Left lung (tissue), 4 donors: ENCODE measurements at regions not wholly inside any gene's neighbourhood (a gene's known extent, or its start where the extent isn't known, plus 50 kb on each side); places are given as distances from the start of the nearest gene placed in this dataset.

Experiments used
- ATAC-seq: fragments of 200-7000 bp; cut with Tn5 transposase; one replicate; pipeline ENCODE4 v1.9.1; 2020; ENCODE audit warnings: moderate library complexity
- DNase-seq, 4 donors: peaks; one replicate each; pipeline ENCODE4 v3.0.0-alpha.2; 2013 to 2020
- H3K27ac ChIP-seq, 2 donors: fragments of 200-600 bp; sonication (generic) in 1 of 2; one replicate each; pipeline versions ENCODE4 v1.5.0 to v1.8.0; 2020 to 2021
- H3K27me3 ChIP-seq, 2 donors: fragments of 200-600 bp; sonication (generic) in 1 of 2; one replicate each; pipeline versions ENCODE4 v1.5.0 to v1.8.0; 2020 to 2021
- H3K36me3 ChIP-seq, 2 donors: fragments of 200-600 bp; sonication (generic) in 1 of 2; one replicate each; pipeline versions ENCODE4 v1.5.0 to v1.8.0; 2020 to 2021
- H3K4me1 ChIP-seq, 2 donors: fragments of 200-600 bp; one replicate each; pipeline ENCODE4 v1.8.0; 2021
- H3K4me3 ChIP-seq, 2 donors: fragments of 200-600 bp; sonication (generic) in 1 of 2; one replicate each; pipeline versions ENCODE4 v1.5.0 to v1.8.0; 2020 to 2021; ENCODE audit warnings: mild to moderate bottlenecking in 1 of 2
- H3K9me3 ChIP-seq, 2 donors: fragments of 200-600 bp; sonication (generic) in 1 of 2; one replicate each; pipeline versions ENCODE4 v1.5.0 to v1.8.0; 2020 to 2021
- intact Hi-C, 2 donors: fragments of 100-400 bp; cut with DNase I; formaldehyde crosslinking; loops; one replicate each; pipeline versions ENCODE4 v1.11.2 to v1.14.2; 2022
- TF ChIP-seq, protein P1 (sequence below), 2 donors: fragments of 200-600 bp; sonication (generic) in 1 of 2; IDR thresholded peaks; one replicate each; pipeline versions ENCODE4 v1.5.0 to v1.8.0; 2021; ENCODE audit warnings: antibody characterized with exemption in 2 of 2
- donor health status: DM: no; HTN: yes; CAD: no.
- donor health status: DM: no; HTN: no; CAD: no.

DNA sequence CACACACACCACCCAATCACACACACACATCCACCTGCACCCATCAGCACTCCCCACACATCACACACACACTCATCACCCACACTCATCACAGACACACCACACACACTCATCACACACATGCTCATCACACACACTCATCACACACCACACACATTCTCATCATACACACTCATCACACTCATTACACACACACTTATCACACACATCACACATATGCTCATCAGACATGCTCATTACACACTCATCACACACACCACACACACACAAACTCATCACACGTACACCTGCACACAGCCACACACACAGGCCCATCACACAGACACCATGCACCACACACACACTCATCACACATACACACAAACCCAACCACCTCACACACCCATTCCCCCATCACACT, 107.5 kb upstream of the C14orf180 start:
- no peaks in the 10 kb centered on the region for H3K4me1 ChIP-seq
- H3K4me3 ChIP-seq, result no peak overlapping the region
- ATAC-seq, result no peak
- no peaks in the 10 kb centered on the region for H3K9me3 ChIP-seq
- no peak overlapping the region for H3K27ac ChIP-seq
- no peaks in the 10 kb centered on the region for H3K36me3 ChIP-seq
- intact Hi-C loops, result no loop called here
- TF ChIP-seq, protein P1, sequence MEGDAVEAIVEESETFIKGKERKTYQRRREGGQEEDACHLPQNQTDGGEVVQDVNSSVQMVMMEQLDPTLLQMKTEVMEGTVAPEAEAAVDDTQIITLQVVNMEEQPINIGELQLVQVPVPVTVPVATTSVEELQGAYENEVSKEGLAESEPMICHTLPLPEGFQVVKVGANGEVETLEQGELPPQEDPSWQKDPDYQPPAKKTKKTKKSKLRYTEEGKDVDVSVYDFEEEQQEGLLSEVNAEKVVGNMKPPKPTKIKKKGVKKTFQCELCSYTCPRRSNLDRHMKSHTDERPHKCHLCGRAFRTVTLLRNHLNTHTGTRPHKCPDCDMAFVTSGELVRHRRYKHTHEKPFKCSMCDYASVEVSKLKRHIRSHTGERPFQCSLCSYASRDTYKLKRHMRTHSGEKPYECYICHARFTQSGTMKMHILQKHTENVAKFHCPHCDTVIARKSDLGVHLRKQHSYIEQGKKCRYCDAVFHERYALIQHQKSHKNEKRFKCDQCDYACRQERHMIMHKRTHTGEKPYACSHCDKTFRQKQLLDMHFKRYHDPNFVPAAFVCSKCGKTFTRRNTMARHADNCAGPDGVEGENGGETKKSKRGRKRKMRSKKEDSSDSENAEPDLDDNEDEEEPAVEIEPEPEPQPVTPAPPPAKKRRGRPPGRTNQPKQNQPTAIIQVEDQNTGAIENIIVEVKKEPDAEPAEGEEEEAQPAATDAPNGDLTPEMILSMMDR (IDR thresholded peaks at IDR 0.05), result no peak
- no peak for DNase-seq
- H3K27me3 ChIP-seq, result peaks cover 0 to 27% of the 10 kb centered on the region in 2 donors

DNA sequence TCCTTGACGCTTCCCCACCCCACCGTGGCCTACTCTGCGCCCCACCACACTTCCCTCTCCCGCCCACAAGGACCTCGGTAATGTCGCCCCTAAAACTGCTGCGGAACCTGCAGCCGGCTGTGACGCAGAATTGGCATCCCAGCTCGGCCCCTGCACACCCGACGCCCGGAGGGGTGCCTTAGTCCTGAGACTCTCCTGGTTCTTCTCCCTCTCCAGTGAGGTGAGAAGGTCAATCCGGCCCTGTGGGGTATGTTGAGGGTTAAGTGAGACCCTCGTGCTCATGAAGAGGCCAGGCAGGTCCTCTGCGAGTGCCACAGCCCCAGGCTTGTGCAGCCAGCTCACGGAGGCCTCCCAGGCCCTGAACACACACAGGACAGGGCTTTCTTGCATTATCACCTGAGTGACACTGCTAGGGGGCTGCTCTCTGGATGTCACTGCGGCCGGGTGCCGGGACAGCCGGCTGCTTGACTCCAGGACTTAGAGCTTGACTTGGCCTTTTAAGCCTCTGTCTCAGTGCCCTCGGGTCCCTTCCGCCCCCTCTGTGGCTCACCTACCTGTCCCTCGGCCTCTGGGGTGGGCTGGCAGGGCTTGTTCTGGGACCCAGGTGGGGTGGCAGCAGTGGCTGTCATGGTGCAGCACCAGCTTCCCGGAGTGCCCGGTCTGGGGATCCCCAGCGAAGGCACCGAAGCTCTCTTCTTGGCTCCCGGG, 106.9 kb upstream of the C14orf180 start:
- Histone ChIP-seq H3K4me3 (no peak overlapping the region), H3K9me3 (no peaks in the 10 kb centered on the region), H3K27me3 (peaks cover 0 to 31% of the 10 kb centered on the region in 2 donors), H3K36me3 (no peaks in the 10 kb centered on the region), H3K4me1 (no peaks in the 10 kb centered on the region), H3K27ac (no peak overlapping the region)
- intact Hi-C loops, result no loop called here
- DNase-seq (no peak), ATAC-seq (no peak)
- TF ChIP-seq, protein P1 (IDR thresholded peaks at IDR 0.05), result no peak

DNA sequence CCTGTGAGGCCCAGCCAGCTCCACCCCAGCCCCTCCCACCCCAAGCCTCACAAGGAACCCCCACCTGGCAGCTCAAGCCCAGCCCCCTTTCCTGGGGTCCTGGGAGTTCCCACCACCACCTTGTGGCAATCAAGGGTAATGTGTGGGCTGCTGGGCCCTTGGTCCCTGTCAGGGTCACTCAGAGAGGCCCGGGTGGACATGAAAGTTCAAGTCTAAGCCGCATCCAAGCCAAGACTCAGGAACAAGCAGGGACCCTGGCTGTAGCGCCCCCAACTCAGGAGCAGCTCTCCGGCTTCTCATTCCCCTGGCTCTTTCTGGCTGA, 106.4 kb upstream of the C14orf180 start:
- ATAC-seq (no peak), DNase-seq (no peak)
- no peaks in the 10 kb centered on the region for H3K36me3 ChIP-seq
- H3K9me3 ChIP-seq, result no peaks in the 10 kb centered on the region
- H3K4me3 ChIP-seq, result no peak overlapping the region
- H3K27ac ChIP-seq, result no peak overlapping the region
- H3K27me3 ChIP-seq, result peaks cover 0 to 31% of the 10 kb centered on the region in 2 donors
- H3K4me1 ChIP-seq, result no peaks in the 10 kb centered on the region
- TF ChIP-seq, protein P1 (IDR thresholded peaks at IDR 0.05), result no peak
- intact Hi-C loops, result no loop called here

DNA sequence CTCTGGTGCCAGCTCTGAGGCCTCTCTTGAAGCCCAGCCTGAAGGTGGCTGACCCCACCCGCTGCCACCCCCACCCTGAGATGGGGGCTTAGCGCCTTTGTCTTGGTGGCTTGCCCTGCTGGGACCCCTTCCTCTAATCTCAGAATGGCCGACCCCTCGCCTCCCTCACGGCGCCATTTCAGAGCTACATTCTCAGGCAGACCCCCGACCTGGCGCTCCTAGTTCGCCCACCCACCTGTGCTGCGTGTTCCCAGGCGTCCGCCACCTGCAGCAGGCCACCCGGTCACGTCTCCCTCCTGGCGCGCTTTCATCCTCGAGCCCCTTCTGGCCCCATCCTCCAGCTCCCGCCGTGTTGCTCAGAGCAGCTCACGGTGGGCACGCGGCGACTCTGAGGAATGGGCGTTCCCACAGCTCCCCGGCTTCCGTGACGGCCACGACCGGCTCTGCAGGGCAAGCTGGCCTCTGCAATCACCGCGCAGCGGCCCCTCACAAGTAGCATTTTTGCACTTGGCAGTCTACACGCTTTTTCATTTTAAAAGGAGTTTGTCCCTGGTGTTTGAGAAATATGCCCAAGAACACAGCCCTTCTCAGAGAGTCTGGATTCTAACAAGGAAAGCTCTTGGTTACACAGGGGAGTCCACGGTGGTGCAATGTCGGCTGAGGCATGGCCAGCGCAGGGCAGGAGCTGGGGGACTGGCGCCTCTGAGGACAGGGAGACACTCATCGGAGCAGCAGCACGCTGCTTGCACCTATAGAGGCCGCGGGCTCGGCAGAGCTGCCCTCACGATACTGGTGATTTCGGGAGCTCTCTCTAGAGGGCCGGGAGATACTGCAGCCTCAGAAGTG, 105.7 kb upstream of the C14orf180 start:
- DNase-seq, result peak in 1 of 4 donors; percentile 29
- peaks cover 0 to 34% of the 10 kb centered on the region in 2 donors for H3K27me3 ChIP-seq
- H3K36me3 ChIP-seq, result no peaks in the 10 kb centered on the region
- TF ChIP-seq, protein P1 (IDR thresholded peaks at IDR 0.05), result no peak
- intact Hi-C loops, result no loop called here
- no peak overlapping the region for H3K27ac ChIP-seq
- H3K4me1 ChIP-seq, result no peaks in the 10 kb centered on the region
- H3K9me3 ChIP-seq, result no peaks in the 10 kb centered on the region
- no peak for ATAC-seq
- no peak overlapping the region for H3K4me3 ChIP-seq

DNA sequence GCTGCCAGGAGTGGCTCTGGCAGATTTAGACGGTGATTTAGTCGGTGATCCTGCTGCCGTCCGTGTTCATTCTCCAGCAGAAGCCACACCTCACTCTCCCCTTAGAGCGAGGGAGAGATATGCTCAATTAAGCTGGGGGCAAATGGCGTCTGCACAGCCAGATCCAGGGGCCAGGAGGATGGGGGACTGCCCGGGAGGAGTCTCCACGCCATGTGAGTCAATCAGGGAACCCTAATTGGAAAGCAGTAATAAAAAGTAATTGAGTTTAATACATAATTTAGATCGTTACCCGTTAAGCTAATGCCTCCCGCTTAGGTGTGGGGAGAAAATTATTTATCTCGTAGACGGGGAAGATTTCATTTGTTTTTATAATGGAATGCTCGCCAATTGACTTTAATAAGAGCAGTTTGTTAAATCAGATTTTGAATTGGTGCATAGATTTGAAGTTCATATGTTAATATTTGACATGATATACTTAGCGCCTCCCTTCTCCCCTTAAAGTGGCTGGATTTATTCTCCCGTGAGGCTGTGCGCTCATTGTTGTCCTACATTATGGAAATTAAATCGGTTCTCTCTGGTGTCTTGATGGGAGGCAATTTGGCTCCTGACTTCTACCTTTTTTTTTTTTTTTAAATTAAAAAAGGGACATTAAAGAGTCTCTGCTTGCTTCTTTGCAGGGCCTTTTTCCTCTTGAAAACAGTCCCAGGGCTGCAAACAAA, 104.9 kb upstream of the C14orf180 start:
- Histone ChIP-seq H3K36me3 (no peaks in the 10 kb centered on the region), H3K4me1 (no peaks in the 10 kb centered on the region), H3K4me3 (no peak overlapping the region), H3K27ac (no peak overlapping the region), H3K27me3 (peaks cover 0 to 34% of the 10 kb centered on the region in 2 donors), H3K9me3 (no peaks in the 10 kb centered on the region)
- no peak for DNase-seq
- TF ChIP-seq, protein P1 (IDR thresholded peaks at IDR 0.05), result no peak
- no peak for ATAC-seq
- intact Hi-C loops, result no loop called here
